Lower lobe of right lung (tissue), 2 donors: ENCODE measurements at regions not wholly inside any gene's neighbourhood (a gene's known extent, or its start where the extent isn't known, plus 50 kb on each side); places are given as distances from the start of the nearest gene placed in this dataset.
A peak's percentile ranks its signal among the peaks of the same experiment; 100 is the strongest.

ENCODE experiments used
- ATAC-seq, 2 donors: fragments of 200-7000 bp; cut with Tn5 transposase; one replicate each; pipeline ENCODE4 v1.9.1; 2020 to 2022; ENCODE audit warnings: mild to moderate bottlenecking in 2 of 2, moderate library complexity in 2 of 2
- DNase-seq: peaks from one replicate; pipeline ENCODE4 v3.0.0-alpha.2; 2020
- H3K27ac ChIP-seq: fragments of 200-600 bp; one replicate; pipeline ENCODE4 v1.8.0; 2022
- H3K27me3 ChIP-seq: fragments of 200-600 bp; one replicate; pipeline ENCODE4 v1.8.0; 2022; ENCODE audit warnings: low read depth
- H3K36me3 ChIP-seq: fragments of 200-600 bp; one replicate; pipeline ENCODE4 v1.8.0; 2022; ENCODE audit warnings: mild to moderate bottlenecking
- H3K4me1 ChIP-seq: fragments of 200-600 bp; one replicate; pipeline ENCODE4 v1.8.0; 2022
- H3K4me3 ChIP-seq: fragments of 200-600 bp; one replicate; pipeline ENCODE4 v1.8.0; 2022; ENCODE audit warnings: mild to moderate bottlenecking
- H3K9me3 ChIP-seq: fragments of 200-600 bp; one replicate; pipeline ENCODE4 v1.8.0; 2022
- CTCF ChIP-seq: fragments of 200-600 bp; IDR thresholded peaks from one replicate; pipeline ENCODE4 v1.8.0; 2022; ENCODE audit warnings: antibody characterized with exemption, mild to moderate bottlenecking
- intact Hi-C: fragments of 100-400 bp; cut with DNase I; formaldehyde crosslinking; loops from one replicate; pipeline ENCODE4 v1.11.0; 2022
- donor health status: DM: no; HTN: yes; CAD: no; lungs with severe emphysema.

DNA sequence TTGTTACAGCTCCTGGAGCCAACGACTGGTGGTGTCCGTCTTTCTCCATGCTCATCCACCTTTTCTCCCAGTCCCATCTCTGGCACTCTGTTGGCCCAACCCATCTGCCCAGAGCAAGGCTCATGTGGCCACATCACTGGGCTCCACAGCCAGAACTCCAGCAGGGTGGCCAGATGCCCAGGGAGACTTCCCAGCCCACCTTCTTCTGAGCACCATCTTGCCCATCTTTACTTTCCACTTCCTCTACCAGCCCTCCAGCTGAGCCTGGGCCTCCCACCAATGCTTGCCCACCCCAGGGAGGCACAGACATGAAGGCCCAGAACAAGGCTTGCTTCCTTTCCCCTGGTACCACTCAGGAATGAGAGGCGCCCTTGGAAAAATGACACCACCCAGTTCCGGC lies 116.8 kb downstream of the BUD13 start:
- no peaks in the 10 kb centered on the region for H3K36me3 ChIP-seq
- H3K9me3 ChIP-seq, result no peaks in the 10 kb centered on the region
- no peak for ATAC-seq
- no peak for DNase-seq
- H3K4me1 ChIP-seq, result no peaks in the 10 kb centered on the region
- no peak overlapping the region for H3K27ac ChIP-seq
- H3K4me3 ChIP-seq, result no peak overlapping the region
- peaks cover 16% of the 10 kb centered on the region for H3K27me3 ChIP-seq
- no peak for TF ChIP-seq CTCF
- intact Hi-C loops, result no loop called here

DNA sequence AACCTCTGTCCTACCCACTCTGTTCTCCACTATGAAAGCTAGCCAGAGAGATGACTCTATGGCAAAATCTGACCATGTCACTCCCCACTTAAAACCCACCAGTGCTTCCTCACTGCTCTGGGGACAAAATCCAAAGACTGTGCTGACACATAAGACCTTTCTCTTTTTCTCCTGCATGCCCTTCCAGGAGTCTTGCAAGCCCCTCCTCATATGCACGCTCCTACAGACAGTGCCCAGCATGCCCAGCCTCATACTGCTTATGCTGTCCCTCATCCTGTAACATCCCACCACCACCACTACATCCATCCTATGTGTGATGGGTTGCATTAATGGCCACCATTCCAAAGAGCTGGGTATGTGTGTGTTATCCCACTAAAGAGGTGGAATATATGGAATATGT lies 118.3 kb downstream of the BUD13 start:
- peaks cover 3% of the 10 kb centered on the region for H3K27me3 ChIP-seq
- DNase-seq (no peak), ATAC-seq (no peak)
- H3K27ac ChIP-seq, result no peak overlapping the region
- no peak overlapping the region for H3K4me3 ChIP-seq
- no peaks in the 10 kb centered on the region for H3K36me3 ChIP-seq
- H3K9me3 ChIP-seq, result no peaks in the 10 kb centered on the region
- intact Hi-C loops, result no loop called here
- TF ChIP-seq CTCF, result no peak
- no peaks in the 10 kb centered on the region for H3K4me1 ChIP-seq

GRCh38 chr11:116653206-116653605 lies 119.6 kb downstream of the BUD13 start:
- no peak for DNase-seq
- H3K27me3 ChIP-seq, result no peaks in the 10 kb centered on the region
- no peak for TF ChIP-seq CTCF
- no peaks in the 10 kb centered on the region for H3K9me3 ChIP-seq
- H3K4me3 ChIP-seq, result no peak overlapping the region
- H3K27ac ChIP-seq, result no peak overlapping the region
- no peaks in the 10 kb centered on the region for H3K4me1 ChIP-seq
- intact Hi-C loops, result no loop called here
- H3K36me3 ChIP-seq, result no peaks in the 10 kb centered on the region
- no peak for ATAC-seq

DNA sequence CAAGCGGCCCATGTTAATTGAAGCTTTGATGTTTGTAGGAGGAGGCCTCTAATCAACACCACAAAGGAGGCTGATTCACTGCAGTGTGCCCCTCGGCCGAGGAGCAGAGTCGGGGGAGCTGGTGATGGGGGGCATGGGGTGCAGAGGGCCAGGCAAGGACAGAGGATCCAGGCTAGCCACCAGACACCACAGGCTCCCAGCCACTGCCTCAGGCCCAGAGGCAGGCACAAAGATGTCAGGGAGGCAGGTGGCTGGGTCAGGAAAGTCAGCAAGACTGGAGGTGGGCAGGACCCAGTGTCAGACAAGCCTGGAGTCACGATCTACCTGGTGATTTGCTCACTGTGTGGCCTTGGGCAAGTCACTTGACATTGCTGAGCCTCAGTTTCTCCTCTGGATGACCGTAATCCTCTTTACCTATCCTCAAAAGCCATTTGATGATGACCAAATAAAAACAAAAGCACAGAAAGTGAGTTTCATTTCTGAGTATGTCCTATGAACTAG lies 121.0 kb downstream of the BUD13 start:
- H3K27me3 ChIP-seq, result no peaks in the 10 kb centered on the region
- no peak overlapping the region for H3K27ac ChIP-seq
- ATAC-seq (no peak), DNase-seq (no peak)
- H3K9me3 ChIP-seq, result no peaks in the 10 kb centered on the region
- H3K36me3 ChIP-seq, result no peaks in the 10 kb centered on the region
- no peak for TF ChIP-seq CTCF
- no peaks in the 10 kb centered on the region for H3K4me1 ChIP-seq
- intact Hi-C loops, result no loop called here
- no peak overlapping the region for H3K4me3 ChIP-seq

GRCh38 chr11:116651098-116651736 lies 121.6 kb downstream of the BUD13 start:
- intact Hi-C loops, result no loop called here
- no peak overlapping the region for H3K4me3 ChIP-seq
- no peak overlapping the region for H3K27ac ChIP-seq
- no peaks in the 10 kb centered on the region for H3K9me3 ChIP-seq
- DNase-seq (no peak), ATAC-seq (peak in 1 of 2 donors; percentile 20)
- TF ChIP-seq CTCF, result no peak
- no peaks in the 10 kb centered on the region for H3K4me1 ChIP-seq
- H3K36me3 ChIP-seq, result no peaks in the 10 kb centered on the region
- H3K27me3 ChIP-seq, result no peaks in the 10 kb centered on the region
